ENCODE measurements at regions not wholly inside any gene's neighbourhood (a gene's known extent, or its start where the extent isn't known, plus 50 kb on each side); places are given as distances from the start of the nearest gene placed in this dataset.

DNA sequence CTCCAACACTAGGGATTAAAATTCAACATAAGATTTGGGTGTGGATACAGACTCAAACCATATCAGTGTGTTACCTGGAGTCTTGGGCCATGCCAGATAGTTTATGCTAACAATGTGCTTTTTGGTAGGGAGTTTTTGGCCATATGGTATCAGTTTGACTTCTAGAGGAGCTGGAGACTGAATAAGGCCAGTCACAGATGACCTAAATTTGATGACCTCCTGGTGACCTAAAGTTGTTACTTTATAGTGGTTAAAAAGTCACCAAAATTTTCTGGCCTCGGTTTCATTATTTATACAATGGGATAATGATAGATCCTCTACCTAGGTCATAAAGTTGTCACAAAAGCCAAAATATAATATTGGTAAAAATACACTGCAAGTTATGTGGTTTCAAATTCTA, 877.1 kb downstream of the RAPGEF2 start (continued):
- no peak for TF ChIP-seq GABPA (IDR thresholded peaks at IDR 0.05; ENCODE audit: borderline replicate concordance, insufficient read depth, low read length)
- TF ChIP-seq, protein P1, sequence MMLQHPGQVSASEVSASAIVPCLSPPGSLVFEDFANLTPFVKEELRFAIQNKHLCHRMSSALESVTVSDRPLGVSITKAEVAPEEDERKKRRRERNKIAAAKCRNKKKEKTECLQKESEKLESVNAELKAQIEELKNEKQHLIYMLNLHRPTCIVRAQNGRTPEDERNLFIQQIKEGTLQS (IDR thresholded peaks at IDR 0.05; ENCODE audit: insufficient read depth, low read depth, low read length) = no peak
- TF ChIP-seq RAD21 (IDR thresholded peaks at IDR 0.05 in 1 of 2, conservative IDR thresholded peaks at IDR 0.05 in 1 of 2; ENCODE audit: low read depth in 2 of 2, low read length in 2 of 2) = no peak
- TF ChIP-seq RBBP5 (IDR thresholded peaks at IDR 0.05; ENCODE audit: borderline replicate concordance, low read depth, low read length) = no peak
- no peak for TF ChIP-seq ASH2L (IDR thresholded peaks at IDR 0.05; ENCODE audit: low read length)

All from H1 (cell line).